K562 (cell line): ENCODE measurements at regions not wholly inside any gene's neighbourhood (a gene's known extent, or its start where the extent isn't known, plus 50 kb on each side); places are given as distances from the start of the nearest gene placed in this dataset.

Source experiments
- ATF3 ChIP-seq, 2 experiments: fragments of 450-650 bp in 1 of 2; sonication (generic) in 1 of 2; formaldehyde crosslinking in 1 of 2; IDR thresholded peaks in 1 of 2; conservative IDR thresholded peaks in 1 of 2; 2 replicates each; pipeline versions ENCODE4 v1.6.1 to v1.8.1; 2016 to 2023; ENCODE audit warnings: mild to moderate bottlenecking in 2 of 2, moderate library complexity in 2 of 2, inconsistent platforms in 1 of 2, missing genetic modification reagents in 1 of 2
- BRCA1 ChIP-seq, 2 experiments: fragments of 450-650 bp in 1 of 2; sonication (generic) in 1 of 2; formaldehyde crosslinking in 1 of 2; IDR thresholded peaks; 2 replicates each; pipeline versions ENCODE4 v1.5.0 to v1.6.1; 2017 to 2020; ENCODE audit warnings: mild to moderate bottlenecking in 1 of 2, missing genetic modification reagents in 1 of 2
- FOXP1 ChIP-seq: sonication (generic); formaldehyde crosslinking; IDR thresholded peaks from 2 replicates; pipeline ENCODE4 v1.8.0; 2022; ENCODE audit warnings: mild to moderate bottlenecking, missing genetic modification reagents
- MAZ ChIP-seq, 2 experiments: fragments of 450-650 bp in 1 of 2; sonication (generic) in 1 of 2; formaldehyde crosslinking; IDR thresholded peaks in 1 of 2; conservative IDR thresholded peaks in 1 of 2; 2 replicates each; pipeline versions ENCODE4 v1.4.0 to v1.5.0; 2020; ENCODE audit warnings: mild to moderate bottlenecking in 1 of 2, missing genetic modification reagents in 1 of 2
- MCM3 ChIP-seq: fragments of 450-650 bp; IDR thresholded peaks from 2 replicates; pipeline ENCODE4 v1.6.1; 2016
- PHB ChIP-seq: fragments of 250-450 bp; sonication (Bioruptor Pico); IDR thresholded peaks from 2 replicates; pipeline ENCODE4 v1.5.0; 2021
- RAD21 ChIP-seq, 2 experiments: fragments of 250-450 bp in 1 of 2; fragments of 450-650 bp in 1 of 2; sonication (Bioruptor Pico) in 1 of 2; formaldehyde crosslinking in 1 of 2; IDR thresholded peaks in 1 of 2; conservative IDR thresholded peaks in 1 of 2; 2 replicates each; pipeline versions ENCODE4 v1.4.0 to v1.8.0; 2020 to 2022; ENCODE audit warnings: mild to moderate bottlenecking in 2 of 2, moderate library complexity in 1 of 2
- RFX1 ChIP-seq: fragments of 450-650 bp; IDR thresholded peaks from 2 replicates; pipeline ENCODE4 v1.6.1; 2016; ENCODE audit warnings: mild to moderate bottlenecking, moderate library complexity
- TEAD4 ChIP-seq, 2 experiments: sonication (generic) in 1 of 2; formaldehyde crosslinking in 1 of 2; IDR thresholded peaks; 2 replicates each; pipeline versions ENCODE4 v1.6.1 to v1.8.0; 2012 to 2022; ENCODE audit warnings: borderline replicate concordance in 1 of 2, inconsistent platforms in 1 of 2, low read length in 1 of 2, mild to moderate bottlenecking in 1 of 2, missing genetic modification reagents in 1 of 2
- XRCC5 ChIP-seq: fragments of 200-400 bp; formaldehyde crosslinking; IDR thresholded peaks from 2 replicates; pipeline ENCODE4 v1.6.1; 2017; ENCODE audit warnings: low read depth, mild to moderate bottlenecking, low read length
- ZNF134 ChIP-seq: fragments of 250-450 bp; sonication (Bioruptor Pico); conservative IDR thresholded peaks from 2 replicates; pipeline ENCODE4 v1.4.0; 2020
- ZNF311 ChIP-seq: fragments of 250-450 bp; sonication (Bioruptor Pico); IDR thresholded peaks from 2 replicates; pipeline ENCODE4 v1.4.0; 2020; ENCODE audit warnings: mild to moderate bottlenecking, moderate library complexity
- TF ChIP-seq, protein P1 (sequence below): fragments of 250-450 bp; sonication (Bioruptor Pico); IDR thresholded peaks from 2 replicates; pipeline ENCODE4 v1.4.0; 2020; ENCODE audit warnings: mild to moderate bottlenecking, moderate library complexity, borderline replicate concordance

DNA sequence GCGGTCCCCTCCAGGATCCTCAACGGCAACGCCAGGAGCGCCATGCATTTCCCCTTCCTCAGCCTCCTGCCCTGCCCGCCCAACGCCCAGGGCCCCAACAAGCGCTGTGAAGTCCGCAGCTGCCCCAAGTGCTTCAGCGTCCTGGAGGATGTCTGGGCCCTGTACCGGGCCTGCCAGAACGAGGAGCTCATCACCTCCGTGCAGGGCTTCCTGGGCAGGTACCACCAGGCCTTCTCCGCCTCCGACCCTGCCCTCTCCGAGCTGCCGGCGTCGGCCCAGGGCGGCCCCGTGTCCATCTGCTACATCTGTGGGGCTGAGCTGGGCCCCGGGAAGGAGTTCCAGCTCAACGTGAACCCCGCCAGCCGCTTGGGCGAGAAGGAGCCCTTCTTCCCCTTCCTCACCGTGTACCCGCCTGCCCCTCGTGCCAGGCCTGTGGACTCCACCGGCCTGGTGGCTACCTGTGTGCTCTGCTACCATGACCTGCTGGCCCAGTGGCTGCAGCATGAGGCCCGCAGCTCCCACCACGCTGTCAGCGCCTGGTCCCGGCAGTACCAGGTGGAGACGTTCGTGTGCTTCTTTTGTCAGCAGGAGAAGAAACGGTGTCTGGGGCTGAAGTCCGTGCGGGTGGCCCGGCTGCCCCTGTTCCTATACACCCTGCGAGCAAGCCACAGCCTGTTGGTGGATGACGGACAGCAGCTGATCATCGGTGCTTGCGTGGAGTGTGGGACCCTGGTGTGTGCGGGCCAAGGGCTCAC is 58.9 kb upstream of the CIBAR2 start (continued):
- no peak for TF ChIP-seq XRCC5
- TF ChIP-seq ZNF311 (CRISPR knock-in tag), result no peak
- TF ChIP-seq MAZ (CRISPR knock-in tag; conservative IDR thresholded peaks at IDR 0.05 in 1 of 2, IDR thresholded peaks at IDR 0.05 in 1 of 2), result no peak
- TF ChIP-seq BRCA1 (IDR thresholded peaks at IDR 0.05), result no peak
- no peak for TF ChIP-seq BRCA1 (CRISPR knock-in tag; IDR thresholded peaks at IDR 0.05)
- TF ChIP-seq FOXP1, result no peak; the same call in 1 of the 2 replicates
- no peak for TF ChIP-seq ATF3 (IDR thresholded peaks at IDR 0.05)
- TF ChIP-seq ATF3 (CRISPR knock-in tag; conservative IDR thresholded peaks at IDR 0.05), result no peak
- no peak for TF ChIP-seq MCM3
- no peak for TF ChIP-seq TEAD4 (IDR thresholded peaks at IDR 0.05; ENCODE audit: low read length)
- peak; percentile 66; the same call in 1 of the 2 replicates for TF ChIP-seq TEAD4 (CRISPR knock-in tag; IDR thresholded peaks at IDR 0.05; ENCODE audit: borderline replicate concordance)
- TF ChIP-seq ZNF134 (CRISPR knock-in tag), result no peak
- TF ChIP-seq, protein P1, sequence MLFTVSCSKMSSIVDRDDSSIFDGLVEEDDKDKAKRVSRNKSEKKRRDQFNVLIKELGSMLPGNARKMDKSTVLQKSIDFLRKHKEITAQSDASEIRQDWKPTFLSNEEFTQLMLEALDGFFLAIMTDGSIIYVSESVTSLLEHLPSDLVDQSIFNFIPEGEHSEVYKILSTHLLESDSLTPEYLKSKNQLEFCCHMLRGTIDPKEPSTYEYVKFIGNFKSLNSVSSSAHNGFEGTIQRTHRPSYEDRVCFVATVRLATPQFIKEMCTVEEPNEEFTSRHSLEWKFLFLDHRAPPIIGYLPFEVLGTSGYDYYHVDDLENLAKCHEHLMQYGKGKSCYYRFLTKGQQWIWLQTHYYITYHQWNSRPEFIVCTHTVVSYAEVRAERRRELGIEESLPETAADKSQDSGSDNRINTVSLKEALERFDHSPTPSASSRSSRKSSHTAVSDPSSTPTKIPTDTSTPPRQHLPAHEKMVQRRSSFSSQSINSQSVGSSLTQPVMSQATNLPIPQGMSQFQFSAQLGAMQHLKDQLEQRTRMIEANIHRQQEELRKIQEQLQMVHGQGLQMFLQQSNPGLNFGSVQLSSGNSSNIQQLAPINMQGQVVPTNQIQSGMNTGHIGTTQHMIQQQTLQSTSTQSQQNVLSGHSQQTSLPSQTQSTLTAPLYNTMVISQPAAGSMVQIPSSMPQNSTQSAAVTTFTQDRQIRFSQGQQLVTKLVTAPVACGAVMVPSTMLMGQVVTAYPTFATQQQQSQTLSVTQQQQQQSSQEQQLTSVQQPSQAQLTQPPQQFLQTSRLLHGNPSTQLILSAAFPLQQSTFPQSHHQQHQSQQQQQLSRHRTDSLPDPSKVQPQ (CRISPR knock-in tag), result no peak
- no peak for TF ChIP-seq RFX1
- no peak for TF ChIP-seq RAD21 (CRISPR knock-in tag; conservative IDR thresholded peaks at IDR 0.05 in 1 of 2, IDR thresholded peaks at IDR 0.05 in 1 of 2)
- TF ChIP-seq PHB (CRISPR knock-in tag), result no peak
